Neural crest cell (in vitro differentiated cells): ENCODE measurements at regions not wholly inside any gene's neighbourhood (a gene's known extent, or its start where the extent isn't known, plus 50 kb on each side); places are given as distances from the start of the nearest gene placed in this dataset.
A peak's percentile ranks its signal among the peaks of the same experiment; 100 is the strongest.

Experiments used
- DNase-seq: peaks from one replicate; pipeline ENCODE4 v3.0.0; 2021; ENCODE audit warnings: low read depth, mixed read lengths, low spot score
- H3K27ac Mint-ChIP-seq: one replicate; pipeline ENCODE4 v1.8.0; 2021; ENCODE audit warnings: mild to moderate bottlenecking, mixed read lengths; ENCODE audit not compliant: unreplicated experiment
- H3K27me3 Mint-ChIP-seq: 2 replicates; pipeline ENCODE4 v1.8.0; 2021; ENCODE audit warnings: low read depth, mild to moderate bottlenecking, mixed read lengths
- H3K36me3 Mint-ChIP-seq: 2 replicates; pipeline ENCODE4 v1.8.0; 2021; ENCODE audit warnings: low read depth, mild to moderate bottlenecking, mixed read lengths
- H3K4me1 Mint-ChIP-seq: 2 replicates; pipeline ENCODE4 v1.8.0; 2021; ENCODE audit warnings: mixed read lengths
- H3K4me3 Mint-ChIP-seq: one replicate; pipeline ENCODE4 v1.8.0; 2021; ENCODE audit warnings: mild to moderate bottlenecking, mixed read lengths
- H3K9me3 Mint-ChIP-seq: 2 replicates; pipeline ENCODE4 v1.8.0; 2021; ENCODE audit warnings: mixed read lengths
- CTCF ChIP-seq: fragments of 200-600 bp; sonication (generic); conservative IDR thresholded peaks from 2 replicates; pipeline ENCODE4 v1.5.0; 2021; ENCODE audit warnings: antibody characterized with exemption, mild to moderate bottlenecking

GRCh38 chr9:107064378-107064777 lies 201.4 kb downstream of the ZNF462 start:
- H3K27ac Mint-ChIP-seq = no peak overlapping the region
- DNase-seq = no peak
- H3K4me1 Mint-ChIP-seq = peaks cover 6% of the 10 kb centered on the region
- no peak for TF ChIP-seq CTCF
- no peaks in the 10 kb centered on the region for H3K27me3 Mint-ChIP-seq
- H3K4me3 Mint-ChIP-seq = no peak overlapping the region
- peaks cover 7% of the 10 kb centered on the region for H3K9me3 Mint-ChIP-seq
- H3K36me3 Mint-ChIP-seq = no peaks in the 10 kb centered on the region

- H3K27me3 Mint-ChIP-seq = no peaks in the 10 kb centered on the region
- peak overlapping the region; percentile 38 for H3K27ac Mint-ChIP-seq
Observed at GRCh38 chr9:107065549-107065948, 202.6 kb downstream of the ZNF462 start.

DNA sequence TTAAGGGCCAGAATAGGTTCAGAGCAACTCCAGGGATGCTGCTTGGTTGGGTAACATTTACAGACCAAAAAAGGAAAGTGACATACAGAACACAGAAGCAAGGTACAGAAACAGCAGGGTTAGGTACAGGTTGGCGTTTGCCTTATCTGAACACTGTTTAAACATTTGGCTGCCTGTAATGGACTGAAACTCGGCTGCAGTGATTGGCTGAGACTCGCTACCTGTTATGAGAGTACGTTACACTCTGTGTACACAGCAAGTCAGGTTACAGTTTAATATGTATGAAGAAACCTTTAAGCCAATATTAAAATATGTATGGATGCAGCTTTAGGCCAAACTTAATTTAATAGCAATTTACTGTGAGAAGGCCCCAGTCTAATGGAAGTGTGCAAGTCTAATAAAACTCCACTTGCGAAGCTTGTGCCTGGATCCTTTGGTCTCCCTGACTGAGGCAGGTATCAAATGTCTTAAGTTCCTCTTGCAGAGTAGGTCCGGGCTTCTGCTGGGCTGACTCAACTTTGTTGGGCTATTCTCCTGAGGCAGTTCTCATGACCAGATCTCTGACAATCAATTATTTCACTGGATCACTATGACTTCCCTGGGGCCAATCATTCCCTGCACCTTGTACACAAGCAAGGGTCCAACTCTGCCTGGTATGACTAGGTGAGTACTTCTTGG lies 204.9 kb downstream of the ZNF462 start:
- no peak for TF ChIP-seq CTCF
- H3K4me3 Mint-ChIP-seq = no peak overlapping the region
- H3K4me1 Mint-ChIP-seq = peaks cover 7% of the 10 kb centered on the region
- H3K36me3 Mint-ChIP-seq = no peaks in the 10 kb centered on the region
- DNase-seq = no peak
- H3K27ac Mint-ChIP-seq = no peak overlapping the region
- no peaks in the 10 kb centered on the region for H3K27me3 Mint-ChIP-seq
- H3K9me3 Mint-ChIP-seq = peaks cover 2% of the 10 kb centered on the region

More at GRCh38 chr9:107065549-107065948, 202.6 kb downstream of the ZNF462 start:
- no peak for DNase-seq
- no peak for TF ChIP-seq CTCF
- Mint-ChIP-seq H3K9me3 (peaks cover 5% of the 10 kb centered on the region), H3K36me3 (no peaks in the 10 kb centered on the region), H3K4me1 (peaks cover 3% of the 10 kb centered on the region), H3K4me3 (no peak overlapping the region)

- no peaks in the 10 kb centered on the region for H3K36me3 Mint-ChIP-seq
- no peak overlapping the region for H3K4me3 Mint-ChIP-seq
- H3K4me1 Mint-ChIP-seq = peaks cover 7% of the 10 kb centered on the region
- no peaks in the 10 kb centered on the region for H3K27me3 Mint-ChIP-seq
- DNase-seq = no peak
- no peak overlapping the region for H3K27ac Mint-ChIP-seq
- H3K9me3 Mint-ChIP-seq = no peaks in the 10 kb centered on the region
- no peak for TF ChIP-seq CTCF
Observed at GRCh38 chr9:107068581-107068980, 205.6 kb downstream of the ZNF462 start.

DNA sequence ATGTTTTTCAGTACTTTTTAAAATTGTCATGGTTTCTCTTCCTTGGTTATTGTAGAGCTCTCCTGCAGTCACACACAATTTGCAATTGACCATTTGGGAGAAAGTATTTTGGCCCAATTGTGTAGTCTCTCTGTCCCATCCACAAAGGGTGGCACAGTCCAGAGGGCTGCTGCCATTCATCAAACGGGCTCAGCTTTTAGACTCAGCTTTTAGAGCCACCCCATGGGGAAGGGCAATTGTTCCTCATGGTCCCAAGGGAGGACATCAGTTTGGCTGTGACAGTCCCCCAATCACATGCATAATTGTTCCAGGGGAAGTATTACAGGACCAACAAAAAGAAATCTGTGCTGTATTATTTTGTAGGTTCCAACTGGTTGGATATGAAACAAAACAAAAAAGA lies 207.6 kb downstream of the ZNF462 start:
- DNase-seq = no peak
- H3K4me3 Mint-ChIP-seq = no peak overlapping the region
- H3K9me3 Mint-ChIP-seq = no peaks in the 10 kb centered on the region
- no peaks in the 10 kb centered on the region for H3K36me3 Mint-ChIP-seq
- H3K4me1 Mint-ChIP-seq = peaks cover 7% of the 10 kb centered on the region
- no peak overlapping the region for H3K27ac Mint-ChIP-seq
- TF ChIP-seq CTCF = no peak
- H3K27me3 Mint-ChIP-seq = no peaks in the 10 kb centered on the region
